Lung (tissue), 11 donors: ENCODE measurements at regions not wholly inside any gene's neighbourhood (a gene's known extent, or its start where the extent isn't known, plus 50 kb on each side); places are given as distances from the start of the nearest gene placed in this dataset.

ENCODE experiments used
- ATAC-seq: fragments of 200-7000 bp; cut with Tn5 transposase; one replicate; pipeline ENCODE4 v1.9.1; 2020; ENCODE audit warnings: moderate number of reproducible peaks; ENCODE audit not compliant: insufficient read depth, low FRiP score
- DNase-seq, 3 donors: peaks; one replicate each; pipeline ENCODE4 v3.0.0-alpha.2; 2013 to 2017
- H3K27ac ChIP-seq, 2 donors: one replicate each; pipeline ENCODE4 v1.5.1; 2013; ENCODE audit warnings: mild to moderate bottlenecking in 2 of 2, moderate library complexity in 2 of 2, control low read depth in 1 of 2, inconsistent platforms in 1 of 2, low read depth in 1 of 2, low read length in 1 of 2
- H3K27me3 ChIP-seq, 3 donors: one replicate each; pipeline ENCODE4 v1.5.1; 2013; ENCODE audit warnings: low read length in 2 of 3; ENCODE audit not compliant: control insufficient read depth in 3 of 3, insufficient read depth in 3 of 3
- H3K36me3 ChIP-seq, 4 donors: one replicate each; pipeline ENCODE4 v1.5.1; 2013; ENCODE audit warnings: low read length in 4 of 4, mild to moderate bottlenecking in 1 of 4, moderate library complexity in 1 of 4; ENCODE audit not compliant: control insufficient read depth in 4 of 4, insufficient read depth in 4 of 4
- H3K4me1 ChIP-seq, 5 donors: one replicate each; pipeline ENCODE4 v1.5.1; 2013; ENCODE audit warnings: low read length in 5 of 5, mild to moderate bottlenecking in 2 of 5, moderate library complexity in 1 of 5; ENCODE audit not compliant: control insufficient read depth in 5 of 5, insufficient read depth in 5 of 5
- H3K4me3 ChIP-seq: one replicate; pipeline ENCODE4 v1.5.1; 2013; ENCODE audit warnings: mild to moderate bottlenecking, control low read depth, moderate library complexity
- H3K9ac ChIP-seq, 2 donors: one replicate each; pipeline ENCODE4 v1.5.1; 2013; ENCODE audit warnings: low read length in 2 of 2, control low read depth in 1 of 2; ENCODE audit not compliant: insufficient read depth in 1 of 2
- H3K9me3 ChIP-seq, 4 donors: one replicate each; pipeline ENCODE4 v1.5.1; 2013; ENCODE audit warnings: low read length in 3 of 4, mild to moderate bottlenecking in 1 of 4, moderate library complexity in 1 of 4; ENCODE audit not compliant: control insufficient read depth in 4 of 4, insufficient read depth in 3 of 4
- CTCF ChIP-seq: IDR thresholded peaks from 2 replicates; pipeline ENCODE4 v1.5.1; 2012; ENCODE audit warnings: mild to moderate bottlenecking; ENCODE audit errors: control extremely low read depth, extremely low read depth
- WGBS, 2 donors: extraction: QIAGEN DNeasy Blood & Tissue Kit; methylation state at CpG; one replicate each; pipeline ENCODE4 v1.1.7; 2013; 5-methylcytosine and 5-hydroxymethylcytosine counted together
- donor health status: control.
- donor health status: control.
- donor health status: Bipolar disorder and iron deficiency.
- donor health status: healthy.
- donor health status: DM: yes; HTN: yes; CAD: no.

- no peak overlapping the region for H3K4me3 ChIP-seq
- no peaks in the 10 kb centered on the region for H3K36me3 ChIP-seq
- H3K9ac ChIP-seq = no peak overlapping the region
- peaks cover 0 to 2% (median 0%) of the 10 kb centered on the region in 4 donors for H3K9me3 ChIP-seq
- ATAC-seq (no peak), DNase-seq (no peak)
- no peaks in the 10 kb centered on the region for H3K27me3 ChIP-seq
- no peak for TF ChIP-seq CTCF
- no peak overlapping the region for H3K27ac ChIP-seq
- H3K4me1 ChIP-seq = no peaks in the 10 kb centered on the region
Observed at GRCh38 chr1:243996223-243996622, 54.9 kb upstream of the ZBTB18 start.

GRCh38 chr1:243991650-243992049, 59.4 kb upstream of the ZBTB18 start:
- Histone ChIP-seq H3K36me3 (no peaks in the 10 kb centered on the region), H3K4me1 (no peaks in the 10 kb centered on the region), H3K27me3 (no peaks in the 10 kb centered on the region), H3K4me3 (no peak overlapping the region), H3K9me3 (peaks cover 0 to 7% (median 0%) of the 10 kb centered on the region in 4 donors), H3K27ac (no peak overlapping the region), H3K9ac (no peak overlapping the region)
- ATAC-seq (no peak), DNase-seq (no peak)
- 69 to 81% methylated on average over 3 of the region's 3 CpGs for WGBS, 2 donors
- no peak for TF ChIP-seq CTCF

GRCh38 chr1:243984788-243985187, 66.3 kb upstream of the ZBTB18 start:
- ATAC-seq (no peak), DNase-seq (no peak)
- whole genome bisulfite sequencing, 2 donors = 93 to 96% methylated on average over 10 of the region's 10 CpGs
- no peaks in the 10 kb centered on the region for H3K4me1 ChIP-seq
- TF ChIP-seq CTCF = no peak
- H3K27me3 ChIP-seq = no peaks in the 10 kb centered on the region
- no peak overlapping the region for H3K27ac ChIP-seq
- peaks cover 0 to 3% (median 0%) of the 10 kb centered on the region in 4 donors for H3K9me3 ChIP-seq
- H3K9ac ChIP-seq = no peak overlapping the region
- no peaks in the 10 kb centered on the region for H3K36me3 ChIP-seq
- H3K4me3 ChIP-seq = no peak overlapping the region

- TF ChIP-seq CTCF = no peak
- ATAC-seq (no peak), DNase-seq (no peak)
- Histone ChIP-seq H3K9ac (no peak overlapping the region), H3K27me3 (no peaks in the 10 kb centered on the region), H3K36me3 (no peaks in the 10 kb centered on the region), H3K9me3 (no peaks in the 10 kb centered on the region), H3K4me1 (no peaks in the 10 kb centered on the region), H3K4me3 (no peak overlapping the region), H3K27ac (no peak overlapping the region)
- WGBS, 2 donors = 64 to 70% methylated on average over 7 of the region's 7 CpGs
Observed at GRCh38 chr1:243982447-243983018, 68.5 kb upstream of the ZBTB18 start.
